Hematopoietic multipotent progenitor cell treated with erythropoietin and hydrocortisone succinate and interleukin-3 and kit ligand, for 15 days (in vitro differentiated cells): ENCODE measurements at regions not wholly inside any gene's neighbourhood (a gene's known extent, or its start where the extent isn't known, plus 50 kb on each side); places are given as distances from the start of the nearest gene placed in this dataset.
A peak's percentile ranks its signal among the peaks of the same experiment; 100 is the strongest.
"Not testable (repeated sequence)": the region's sequence is repeated elsewhere in the genome, so short reads cannot be mapped to it uniquely, and the experiment has no call there.

Experiments
- DNase-seq: peaks from one replicate; pipeline ENCODE4 v3.0.0-alpha.2; 2015; ENCODE audit warnings: low spot score

DNA sequence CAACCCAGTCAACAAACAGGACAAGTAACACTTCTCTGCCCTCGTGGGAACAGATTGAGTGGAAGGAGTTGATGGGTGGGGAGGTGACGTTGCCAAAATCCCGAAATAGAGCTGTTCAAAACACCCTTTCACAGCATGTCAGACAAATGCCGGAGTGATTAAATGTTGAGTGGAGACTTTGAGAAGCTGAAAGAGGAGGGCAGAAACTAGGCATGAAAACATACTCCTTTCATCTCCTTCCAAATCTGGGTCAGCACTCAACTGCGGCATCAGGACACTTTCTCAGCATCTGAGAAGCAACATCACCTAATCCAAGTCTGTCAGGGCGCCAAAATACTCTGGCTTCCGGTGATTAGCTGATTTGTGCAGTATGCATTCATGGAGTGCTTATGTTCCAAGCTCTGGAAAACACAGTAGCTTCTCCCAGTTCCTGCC lies 51.5 kb upstream of the MRI1 start:
- no peak for DNase-seq

DNA sequence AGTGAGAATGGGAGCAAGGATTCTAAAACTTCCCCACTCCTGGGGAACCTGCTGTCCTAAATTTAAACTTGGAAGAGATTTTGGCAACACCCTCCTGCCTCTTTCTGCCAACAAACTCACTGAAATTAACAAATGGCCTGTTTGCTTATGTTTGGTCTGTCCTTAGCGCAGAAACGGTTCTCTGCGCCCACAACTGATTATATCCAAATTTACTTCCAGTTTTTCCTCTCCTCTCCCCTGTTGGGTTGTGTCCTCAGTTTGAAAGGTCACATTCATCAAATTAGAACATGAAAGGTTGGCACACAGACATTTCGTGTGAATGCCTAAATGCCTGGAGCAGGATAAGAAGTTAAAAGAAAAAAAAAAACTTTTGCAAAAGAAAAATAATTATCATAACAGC lies 56.4 kb upstream of the MRI1 start:
- DNase-seq: no peak

DNA sequence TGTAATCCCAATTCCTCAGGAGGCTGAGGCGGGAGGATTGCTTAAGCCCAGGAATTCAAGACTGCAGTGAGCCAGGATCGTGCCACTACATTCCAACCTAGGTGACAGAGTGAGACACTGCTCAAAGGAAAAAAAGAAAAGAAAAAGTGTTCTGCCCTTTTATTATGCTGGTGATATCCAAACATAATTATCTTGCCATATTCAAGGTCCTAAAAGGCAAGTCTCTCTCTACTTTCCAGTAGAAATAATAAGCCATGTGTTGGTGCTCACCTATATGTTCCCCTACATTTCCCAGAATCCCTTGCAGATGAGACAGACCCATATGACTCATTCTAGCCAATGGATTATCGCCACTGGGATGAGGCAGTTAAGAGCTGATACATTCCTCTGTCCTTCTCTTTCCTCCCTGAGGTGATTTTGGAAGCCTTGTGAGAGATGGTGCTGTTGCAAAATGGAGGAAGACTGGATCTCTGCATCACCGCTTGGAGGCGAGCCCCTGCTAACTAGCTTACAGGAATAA lies 58.3 kb upstream of the MRI1 start:
- no peak for DNase-seq

DNA sequence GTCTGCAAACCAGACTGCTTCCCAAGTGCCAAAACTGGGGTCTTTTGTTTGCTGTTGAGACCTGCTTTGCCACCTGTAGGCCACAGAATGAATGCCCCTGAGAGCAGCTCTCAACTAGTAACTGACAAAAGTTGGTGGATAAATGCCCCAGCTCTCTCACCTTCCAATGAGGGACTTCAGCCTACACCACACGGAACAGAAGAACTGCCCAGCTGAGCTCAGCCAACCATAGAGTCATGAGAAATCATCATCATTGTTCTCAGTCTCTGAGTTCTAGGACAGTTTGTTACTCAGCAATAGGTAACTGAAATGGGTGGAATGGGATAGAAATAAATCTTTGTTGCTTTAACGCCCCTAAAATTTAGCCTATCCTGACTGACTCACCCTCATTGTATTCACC lies 59.1 kb upstream of the MRI1 start:
- DNase-seq: no peak

DNA sequence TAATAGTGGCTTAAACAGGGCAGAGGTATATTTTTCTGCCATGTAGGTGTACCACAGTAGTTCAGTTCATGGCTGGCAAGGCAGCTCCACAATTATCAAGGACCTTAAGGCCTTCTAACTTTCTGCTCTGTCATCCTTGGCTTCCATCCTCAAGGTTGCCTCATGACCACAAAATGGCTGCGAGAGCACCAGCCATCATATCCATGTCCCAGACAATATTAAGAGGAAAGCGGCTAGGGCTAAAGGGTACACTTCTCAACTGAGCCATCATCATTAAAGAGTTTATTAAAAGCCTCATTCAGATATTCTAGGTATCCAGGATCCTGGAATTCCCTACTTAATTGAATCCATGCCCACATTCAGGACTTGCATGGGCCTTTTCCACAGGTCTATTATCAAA lies 62.7 kb upstream of the MRI1 start:
- DNase-seq: no peak

DNA sequence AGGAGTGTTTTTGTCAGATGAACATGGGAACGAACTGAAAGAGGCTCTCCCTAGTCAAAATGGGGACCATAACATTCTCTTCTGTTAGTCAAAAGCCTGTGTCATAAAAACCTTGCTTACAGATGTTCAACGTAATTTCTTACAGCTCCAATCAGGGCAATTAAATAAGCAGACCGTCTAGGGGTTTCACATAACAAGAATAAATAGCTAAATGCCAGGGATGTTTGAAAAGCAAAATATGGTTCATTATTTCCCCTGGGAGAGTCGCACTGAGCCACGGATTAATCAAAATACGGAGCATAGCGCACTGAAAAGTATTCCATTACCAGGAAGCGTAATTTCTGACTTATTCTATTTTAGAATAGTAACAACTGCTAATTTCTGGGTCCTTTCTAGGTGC lies 63.7 kb upstream of the MRI1 start:
- DNase-seq: no peak

DNA sequence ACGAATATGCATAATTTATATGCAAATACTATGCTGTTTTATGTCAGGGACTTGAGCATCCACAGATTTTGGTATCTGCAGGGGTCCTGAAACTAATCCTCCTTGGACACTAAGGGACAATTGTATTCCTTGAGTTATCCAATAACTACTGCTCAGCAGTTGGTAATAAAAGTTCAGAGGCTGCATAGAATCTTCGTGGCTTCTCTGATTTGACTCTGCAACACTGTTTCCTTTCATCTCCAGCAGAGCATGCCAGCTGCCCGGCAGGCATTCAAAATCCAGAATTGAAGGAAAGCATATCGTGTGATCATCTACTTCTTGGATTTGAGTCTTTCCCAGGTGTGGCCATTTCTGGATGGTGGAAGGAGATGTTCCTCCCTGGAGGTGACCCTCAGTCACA lies 64.5 kb upstream of the MRI1 start:
- DNase-seq: no peak

DNA sequence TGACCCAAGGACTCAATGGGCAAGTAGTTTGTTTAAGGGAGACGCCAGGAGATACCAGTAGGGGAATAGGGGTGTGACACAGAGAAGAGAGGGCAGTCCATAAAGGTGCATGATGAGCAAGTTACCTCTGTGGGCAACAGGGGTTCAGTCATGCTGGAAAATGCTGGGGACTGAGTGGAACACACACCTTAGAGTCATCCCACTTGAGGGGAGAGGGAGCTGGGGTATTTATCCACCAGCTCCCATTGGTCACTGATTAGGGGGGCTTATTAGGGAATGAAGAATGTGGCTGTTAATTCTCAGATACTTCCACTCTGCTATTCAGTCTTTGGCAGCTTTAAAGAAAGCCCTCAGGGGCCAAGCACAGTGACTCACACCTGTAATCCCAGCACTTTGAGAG lies 67.5 kb upstream of the MRI1 start:
- no peak for DNase-seq

DNA sequence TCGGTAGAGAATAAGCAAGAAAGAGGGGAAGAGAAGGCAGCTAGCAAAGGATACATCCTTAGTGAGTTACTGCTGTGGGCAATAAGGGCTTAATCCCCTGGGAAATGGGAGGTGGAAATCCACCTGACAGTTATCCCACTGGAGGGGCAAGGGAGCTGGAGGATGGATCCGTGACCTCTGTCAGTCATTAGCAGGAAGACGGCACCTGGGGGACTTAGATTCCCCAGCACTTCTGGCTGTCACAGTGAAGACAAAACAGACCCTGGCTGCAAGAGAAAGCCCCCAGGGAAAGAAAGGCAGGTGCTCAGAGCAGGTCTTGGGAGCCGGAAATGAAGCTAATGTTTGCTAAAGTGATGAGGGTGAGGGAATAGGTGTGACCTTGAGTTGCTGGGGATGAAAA lies 70.4 kb upstream of the MRI1 start:
- DNase-seq: no peak

DNA sequence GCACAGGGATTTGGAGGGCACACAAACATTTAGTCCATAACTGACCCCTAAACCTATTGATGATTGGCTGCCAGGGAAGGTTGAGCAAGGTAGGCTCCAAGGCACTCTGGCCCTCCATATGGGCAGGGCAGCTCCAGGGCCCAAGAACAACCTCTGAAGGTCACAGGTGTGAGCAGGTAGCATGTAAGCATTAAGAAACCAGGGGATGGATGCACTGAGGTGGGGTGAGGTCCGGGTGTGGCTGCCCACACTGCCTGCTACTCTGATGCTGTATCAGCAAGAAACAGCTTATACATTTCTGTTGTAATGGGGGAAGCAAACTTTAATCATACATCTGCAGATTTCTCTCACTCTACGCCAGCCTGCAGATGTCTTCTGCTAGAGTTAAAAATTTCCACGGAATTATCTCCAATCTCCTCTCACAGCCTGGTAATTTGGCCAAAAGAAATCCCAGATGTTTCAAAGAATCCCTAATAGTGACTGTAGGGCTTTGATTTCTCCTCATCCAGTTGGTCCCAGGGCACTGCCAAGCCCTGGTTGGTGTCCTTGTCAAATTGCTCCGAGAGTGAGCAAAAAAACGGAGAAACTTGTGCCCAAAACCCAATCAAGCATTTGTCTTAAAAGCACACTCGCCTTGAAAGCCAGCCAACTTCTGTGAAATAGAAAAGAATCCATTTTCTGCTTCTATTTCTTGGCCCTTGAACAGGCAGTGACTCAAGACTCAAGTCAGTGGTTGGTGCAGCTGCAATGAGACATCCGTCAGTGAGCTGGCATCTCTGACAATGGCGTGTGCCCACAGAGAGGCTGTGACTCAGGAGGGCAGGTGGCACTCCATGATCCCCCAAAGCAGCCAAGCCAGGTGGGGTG lies 72.5 kb upstream of the MRI1 start:
- no peak for DNase-seq

DNA sequence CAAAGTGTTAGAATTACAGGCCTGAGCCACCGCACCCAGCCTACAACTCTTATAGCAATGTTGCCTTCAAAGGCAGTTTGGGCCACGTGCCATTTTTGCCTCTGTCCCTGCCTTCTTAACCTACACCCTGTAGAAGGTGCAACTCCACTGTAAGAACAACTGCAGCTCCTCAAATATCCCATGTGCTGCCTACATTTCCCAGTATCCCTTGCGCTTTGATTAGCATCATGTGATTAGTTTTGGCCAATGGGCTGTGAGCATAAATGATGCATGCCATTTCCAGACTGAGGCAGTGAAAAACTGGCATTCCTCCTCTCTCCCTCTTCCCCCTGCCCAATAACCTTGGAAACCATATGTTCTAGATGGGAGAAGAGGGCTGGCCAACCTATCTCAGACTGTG lies 75.2 kb upstream of the MRI1 start:
- DNase-seq: peak; percentile 34

DNA sequence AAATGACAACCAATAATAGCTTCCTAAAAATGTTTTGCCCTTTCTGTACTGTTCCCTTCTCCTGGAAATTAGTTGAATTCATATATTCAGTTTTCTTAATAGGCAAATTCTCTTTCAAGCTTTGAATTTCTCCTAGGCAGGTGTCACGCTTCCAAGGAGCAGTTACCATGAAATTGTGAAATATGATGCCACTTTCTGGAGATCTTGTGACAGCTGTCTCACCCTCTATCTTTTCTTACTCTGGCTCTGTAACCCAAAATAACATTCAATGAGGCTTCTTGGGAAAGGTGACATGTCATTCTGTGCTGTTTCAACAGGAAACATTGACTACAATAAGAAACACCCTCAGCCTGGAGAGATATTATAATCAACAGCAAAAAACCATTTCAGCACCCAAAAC lies 80.3 kb upstream of the MRI1 start:
- DNase-seq: no peak

DNA sequence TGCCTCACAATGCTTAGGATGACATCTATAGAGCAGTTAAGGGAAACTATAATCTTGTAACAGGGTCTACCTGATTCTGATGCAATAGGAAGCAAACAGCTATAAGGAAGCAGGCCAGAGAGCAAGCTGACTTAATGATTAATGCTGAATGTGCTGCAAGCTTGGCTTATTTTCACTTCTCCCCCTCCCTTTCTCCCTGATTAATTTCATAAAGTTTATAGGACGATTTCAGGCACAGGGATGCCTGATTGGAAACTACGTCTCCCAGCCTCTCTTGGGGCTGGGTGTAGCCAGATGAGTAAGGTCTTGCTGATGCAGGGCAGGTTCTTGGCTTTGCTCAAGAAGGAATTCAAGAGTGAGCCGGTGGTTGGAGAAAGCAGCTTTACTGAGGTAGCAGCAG lies 82.8 kb upstream of the MRI1 start:
- no peak for DNase-seq

DNA sequence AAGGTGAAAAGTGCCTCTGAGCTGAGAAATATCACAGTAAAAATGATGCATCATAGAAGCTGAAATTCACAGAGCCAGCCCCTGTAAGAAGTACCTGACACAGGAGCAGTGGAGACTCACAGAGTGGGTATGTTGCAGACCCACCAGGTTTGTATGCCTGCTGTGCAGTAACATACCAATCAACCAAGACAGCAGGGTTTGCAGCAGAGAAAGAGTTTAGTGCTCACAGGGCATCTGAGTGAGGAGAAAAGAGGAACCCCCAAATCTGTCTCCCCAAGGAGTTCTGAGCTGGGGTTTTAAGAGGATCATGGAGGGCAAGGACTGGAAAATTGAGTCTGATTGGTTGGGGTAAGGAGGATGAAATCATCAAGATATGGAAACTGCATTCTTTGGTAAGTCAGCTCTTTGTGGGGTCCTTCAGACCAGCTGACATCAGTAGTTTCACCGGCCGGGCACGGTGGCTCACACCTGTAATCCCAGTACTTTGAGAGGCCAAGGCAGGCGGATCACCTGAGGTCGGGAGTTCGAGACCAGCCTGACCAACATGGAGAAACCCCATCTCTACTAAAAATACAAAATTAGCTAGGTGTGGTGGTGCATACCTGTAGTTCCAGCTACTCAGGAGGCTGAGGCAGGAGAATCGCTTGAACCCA lies 83.5 kb upstream of the MRI1 start:
- not testable (repeated sequence) for DNase-seq

DNA sequence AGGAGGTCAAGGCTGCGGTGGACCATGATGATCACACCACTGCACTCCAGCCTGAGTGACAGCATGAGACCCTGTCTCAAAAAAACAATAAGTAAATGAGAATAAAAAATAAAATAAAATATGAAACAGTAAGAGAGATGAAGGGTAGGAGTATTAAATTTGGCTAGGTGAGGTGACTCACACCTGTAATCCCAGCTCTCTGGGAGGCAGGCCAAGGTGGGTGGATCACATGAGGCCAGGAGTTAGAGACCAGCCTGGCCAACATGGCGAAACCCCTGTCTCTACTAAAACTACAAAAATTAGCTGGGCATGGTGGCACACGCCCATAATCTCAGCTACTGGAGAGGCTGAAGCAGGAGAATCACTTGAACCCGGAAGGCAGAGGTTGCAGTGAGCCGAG lies 87.4 kb upstream of the MRI1 start:
- DNase-seq: not testable (repeated sequence)

DNA sequence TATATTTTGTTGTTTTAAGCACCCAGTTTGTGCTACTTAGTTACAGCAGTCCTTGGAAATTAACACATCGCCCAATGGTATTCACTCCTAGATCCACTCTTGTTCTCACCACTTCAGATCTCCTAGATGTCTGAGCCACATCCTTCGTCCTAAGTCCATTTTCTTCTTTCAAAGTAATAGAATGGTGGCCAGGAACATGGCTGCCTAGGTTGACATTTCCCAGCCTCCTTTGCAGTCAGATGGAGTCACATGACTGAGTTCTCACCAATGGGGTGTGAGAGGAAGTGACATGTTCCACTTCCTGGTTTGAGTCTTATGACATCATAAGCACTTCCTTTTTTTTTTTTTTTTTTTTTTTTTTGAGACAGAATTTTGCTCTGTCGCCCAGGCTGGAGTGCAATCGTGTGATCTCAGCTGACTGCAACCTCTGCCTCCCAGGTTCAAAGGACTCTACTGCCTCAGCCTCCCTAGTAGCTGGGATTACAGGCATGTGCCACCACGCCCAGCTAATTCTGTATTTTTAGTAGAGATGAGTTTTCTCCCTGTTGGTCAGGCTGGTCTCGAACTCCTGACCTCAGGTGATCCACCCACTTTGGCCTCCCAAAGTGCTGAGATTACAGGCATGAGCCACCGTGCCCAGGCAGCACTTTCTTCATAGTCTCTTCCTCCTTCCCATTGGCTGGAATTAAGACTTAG lies 91.7 kb upstream of the MRI1 start:
- DNase-seq: peak; percentile 24

DNA sequence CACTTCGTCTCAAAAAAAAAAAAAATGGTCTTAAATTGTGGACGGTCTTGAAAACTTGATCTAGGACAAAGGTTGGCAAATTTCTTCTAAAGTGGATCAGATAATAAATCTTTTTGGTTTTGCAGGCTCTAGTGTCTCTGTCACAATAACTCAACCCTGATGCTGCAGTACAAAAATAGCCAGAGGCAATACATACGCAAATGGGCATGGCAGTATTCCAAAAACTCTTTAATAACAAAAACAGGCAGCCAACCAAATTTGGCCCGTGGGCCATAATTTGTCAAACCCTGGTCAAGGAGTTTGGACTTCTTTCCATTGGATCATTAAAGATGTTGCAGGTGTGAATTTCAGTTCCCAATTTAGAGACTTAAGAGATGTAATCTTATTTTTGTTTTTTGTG lies 93.5 kb upstream of the MRI1 start:
- no peak for DNase-seq

DNA sequence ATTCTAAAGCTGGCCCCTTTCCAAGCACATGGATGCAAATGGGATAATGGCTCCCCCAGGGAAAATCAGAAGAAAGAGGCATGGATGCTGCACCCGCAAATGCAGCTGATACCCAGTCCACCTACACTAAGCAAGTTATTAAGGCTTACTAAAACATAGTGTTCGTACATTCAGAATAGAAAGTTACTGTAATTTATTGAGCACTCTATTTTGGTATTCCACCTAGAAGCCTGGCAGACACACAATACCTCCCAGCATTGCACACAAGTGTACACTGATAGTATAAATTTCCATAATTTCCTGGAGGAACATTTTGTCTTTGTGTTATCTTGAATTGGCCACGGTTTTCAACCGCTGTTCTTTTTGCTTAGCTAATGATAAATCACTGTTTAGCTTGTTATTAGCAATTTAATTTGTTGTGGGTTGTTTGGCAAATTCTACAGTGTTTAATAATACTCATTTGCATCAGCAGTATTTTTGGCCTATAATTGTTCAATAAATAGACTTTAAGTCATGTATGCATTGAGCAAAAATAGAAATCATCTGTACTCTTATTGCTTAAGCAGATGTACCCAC lies 94.5 kb upstream of the MRI1 start:
- DNase-seq: no peak

DNA sequence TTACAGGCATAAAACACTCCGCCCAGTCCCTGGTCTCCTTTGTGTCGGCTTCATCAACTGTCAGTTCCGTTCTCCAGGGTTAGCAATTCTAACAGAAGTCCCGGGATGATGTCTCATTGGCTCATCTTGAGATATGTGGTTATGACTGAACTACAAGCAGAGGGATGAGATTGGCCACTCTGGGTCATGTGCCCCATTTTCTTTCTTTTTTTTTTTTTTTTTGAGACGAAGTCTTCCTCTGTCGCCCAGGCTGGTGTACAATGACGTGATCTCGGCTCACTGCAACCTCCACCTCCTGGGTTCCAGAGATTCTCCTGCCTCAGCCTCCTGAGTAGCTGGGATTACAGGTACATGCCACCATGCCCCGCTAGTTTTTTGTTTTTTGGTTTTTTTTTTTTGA lies 95.4 kb upstream of the MRI1 start:
- DNase-seq: no peak

DNA sequence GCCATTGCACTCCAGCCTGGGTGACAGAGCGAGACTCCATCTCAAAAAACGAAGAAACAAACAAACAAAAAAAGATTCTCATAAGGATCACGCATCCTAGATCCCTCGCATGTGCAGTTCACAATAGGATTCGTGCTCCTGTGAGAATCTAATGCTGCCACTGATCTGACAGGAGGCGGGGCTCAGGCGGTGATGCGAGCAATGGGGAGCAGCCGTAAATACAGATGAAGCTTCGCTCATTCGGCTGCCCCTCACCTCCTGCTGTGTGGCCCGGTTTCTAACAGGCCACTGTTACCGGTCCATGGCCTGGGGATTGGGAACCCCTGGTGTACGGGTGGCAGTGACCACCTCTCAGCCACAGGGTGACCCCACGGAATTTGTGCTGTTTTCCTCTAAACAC lies 98.2 kb upstream of the MRI1 start:
- DNase-seq: no peak

DNA sequence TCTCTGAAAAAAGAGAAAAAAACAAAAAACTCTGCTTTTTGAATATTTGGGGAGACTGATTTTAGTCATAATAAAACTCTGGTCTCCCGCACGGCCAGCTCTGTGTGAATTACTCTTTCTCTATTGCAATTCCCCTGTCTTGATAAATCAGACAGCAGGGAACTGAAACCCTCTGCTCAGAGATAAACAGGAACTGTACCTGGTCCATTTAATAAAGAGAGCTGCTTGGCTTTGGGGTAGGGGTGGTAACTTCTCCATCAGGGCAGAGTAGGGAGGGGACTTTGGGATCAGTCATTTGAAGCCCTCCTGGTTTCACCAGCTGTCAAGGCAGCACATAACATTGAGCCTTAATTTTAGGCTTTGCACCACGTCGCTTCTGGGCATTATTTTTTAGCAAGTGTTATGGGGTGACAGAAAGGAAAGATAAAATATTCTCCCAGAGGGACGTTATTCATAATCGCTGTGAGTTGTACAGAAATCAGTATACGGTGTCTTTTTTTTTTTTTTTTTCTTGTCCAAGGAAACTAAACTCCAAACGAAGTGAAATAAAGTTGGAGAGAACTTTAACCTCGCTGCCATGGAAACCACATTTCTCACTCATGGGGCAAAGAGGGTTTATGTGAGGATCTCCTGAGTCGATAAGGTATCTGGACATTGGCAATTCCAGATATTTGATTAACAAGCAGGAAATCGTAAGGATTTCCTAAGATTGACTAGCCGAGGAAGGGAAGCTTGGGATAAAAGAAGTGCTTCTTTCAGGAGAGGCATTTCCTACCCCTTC lies 99.0 kb upstream of the MRI1 start:
- DNase-seq: no peak
